ENCODE measurements at regions not wholly inside any gene's neighbourhood (a gene's known extent, or its start where the extent isn't known, plus 50 kb on each side); places are given as distances from the start of the nearest gene placed in this dataset.

DNA sequence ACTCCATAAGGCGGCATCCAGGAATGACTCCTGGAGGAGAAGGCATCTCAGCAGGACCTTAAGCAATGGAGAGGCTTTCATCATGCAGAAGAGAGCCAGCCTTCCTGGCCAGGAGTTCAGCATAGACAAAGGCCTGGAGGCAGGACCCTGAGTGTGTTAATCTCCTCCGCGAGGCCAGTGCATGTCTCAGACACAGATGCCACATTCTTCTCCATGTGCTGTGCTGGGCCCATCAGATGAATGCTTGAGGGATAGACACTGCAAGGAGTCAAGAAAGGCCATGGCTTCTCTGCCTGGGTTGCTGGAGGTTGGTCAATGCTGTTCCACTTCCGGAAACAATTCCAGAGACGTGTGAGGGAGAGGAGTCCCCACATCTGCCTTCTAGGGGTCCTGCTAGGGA lies 147.5 kb downstream of the IRX5 start:
- Histone ChIP-seq H3K4me2 (ENCODE audit: low read length) (no peak overlapping the region), H3K79me2 (ENCODE audit: control insufficient read depth, insufficient read depth, low read length, poor library complexity) (no peaks in the 10 kb centered on the region), H3K36me3 (ENCODE audit: control insufficient read depth in 1 of 2, insufficient read depth in 2 of 2, low read length in 2 of 2) (no peaks in the 10 kb centered on the region), H2BK120ac (ENCODE audit: insufficient read depth, low read length, poor library complexity) (no peak overlapping the region), H2BK12ac (ENCODE audit: low read length) (no peak overlapping the region), H3K23ac (ENCODE audit: low read length) (no peak overlapping the region), H3K4ac (ENCODE audit: low read depth, low read length) (no peak overlapping the region), H3K79me1 (ENCODE audit: low read length) (no peaks in the 10 kb centered on the region), H4K91ac (ENCODE audit: low read depth, low read length) (no peak overlapping the region), H3K4me3 (ENCODE audit: low read depth, low read length) (no peak overlapping the region), H2AK5ac (ENCODE audit: low read length) (no peak overlapping the region), H3K9ac (ENCODE audit: low read length) (no peak overlapping the region), H4K12ac (ENCODE audit: low read depth, low read length) (no peak overlapping the region), H3K18ac (ENCODE audit: low read length) (no peak overlapping the region), H3K27me3 (ENCODE audit: insufficient read depth, low read length) (no peaks in the 10 kb centered on the region), H4K8ac (ENCODE audit: low read depth, low read length) (no peak overlapping the region), H3K27ac (ENCODE audit: low read depth, low read length) (no peak overlapping the region), H2AFZ (ENCODE audit: insufficient read depth, low read length, poor library complexity) (no peak overlapping the region), H3K14ac (ENCODE audit: low read length) (no peak overlapping the region), H2BK5ac (ENCODE audit: low read depth, low read length, poor library complexity) (no peak overlapping the region), H3K9me3 (ENCODE audit: insufficient read depth, low read depth, low read length) (no peaks in the 10 kb centered on the region), H3K4me1 (ENCODE audit: control insufficient read depth in 1 of 2, insufficient read depth in 2 of 2, low read length in 2 of 2) (no peaks in the 10 kb centered on the region)
- DNase-seq, result no peak
- WGBS (ENCODE audit: extremely low coverage, insufficient coverage, insufficient read length), result no CpG with 5 or more reads among the region's 5 CpGs

DNA sequence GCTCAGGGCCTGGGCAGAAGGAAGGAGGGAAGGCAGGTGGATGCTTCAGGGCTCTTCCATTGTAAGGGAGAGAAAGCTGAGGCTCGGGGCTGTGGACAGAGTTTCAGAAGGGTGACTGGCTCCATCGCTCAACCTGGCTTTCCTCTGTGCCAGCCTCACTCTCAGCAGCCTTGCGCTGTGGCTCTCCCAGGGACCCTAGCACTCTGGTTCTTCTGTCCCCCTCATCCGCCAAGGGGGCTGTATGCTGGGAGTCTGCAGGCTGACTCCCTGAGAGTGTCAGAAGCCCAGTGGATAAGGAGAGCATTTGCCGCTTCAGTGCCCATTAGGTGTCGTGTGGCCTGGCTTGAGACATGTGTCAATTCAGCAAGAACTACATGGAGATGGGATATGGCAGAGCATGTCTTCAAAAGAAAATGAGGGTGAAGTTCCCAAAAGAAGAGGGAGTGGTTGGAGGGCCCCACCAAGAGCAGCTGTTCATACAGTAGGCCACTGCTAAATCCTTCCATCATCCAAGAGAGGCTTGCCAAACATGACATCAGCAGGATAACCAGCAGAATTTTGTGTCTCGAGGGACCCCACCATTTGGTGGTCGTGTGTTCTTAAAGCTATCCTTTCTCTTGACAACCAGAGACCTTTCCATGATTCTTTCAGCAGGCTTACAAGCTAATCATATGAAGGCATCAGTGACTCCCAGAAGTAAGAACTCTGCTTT lies 148.2 kb downstream of the IRX5 start:
- H3K4me1 ChIP-seq (ENCODE audit: control insufficient read depth in 1 of 2, insufficient read depth in 2 of 2, low read length in 2 of 2), result no peaks in the 10 kb centered on the region
- no peak overlapping the region for H3K14ac ChIP-seq (ENCODE audit: low read length)
- H2BK5ac ChIP-seq (ENCODE audit: low read depth, low read length, poor library complexity), result no peak overlapping the region
- no peak overlapping the region for H3K18ac ChIP-seq (ENCODE audit: low read length)
- no peak overlapping the region for H2BK12ac ChIP-seq (ENCODE audit: low read length)
- H4K91ac ChIP-seq (ENCODE audit: low read depth, low read length), result no peak overlapping the region
- no peak overlapping the region for H2BK120ac ChIP-seq (ENCODE audit: insufficient read depth, low read length, poor library complexity)
- no CpG with 5 or more reads among the region's 8 CpGs for WGBS (ENCODE audit: extremely low coverage, insufficient coverage, insufficient read length)
- H3K23ac ChIP-seq (ENCODE audit: low read length), result no peak overlapping the region
- no peak overlapping the region for H3K4ac ChIP-seq (ENCODE audit: low read depth, low read length)
- no peaks in the 10 kb centered on the region for H3K79me1 ChIP-seq (ENCODE audit: low read length)
- H2AK5ac ChIP-seq (ENCODE audit: low read length), result no peak overlapping the region
- H3K4me3 ChIP-seq (ENCODE audit: low read depth, low read length), result no peak overlapping the region
- no peak overlapping the region for H3K9ac ChIP-seq (ENCODE audit: low read length)
- no peak overlapping the region for H4K8ac ChIP-seq (ENCODE audit: low read depth, low read length)
- DNase-seq, result no peak
- no peak overlapping the region for H4K12ac ChIP-seq (ENCODE audit: low read depth, low read length)
- no peak overlapping the region for H3K27ac ChIP-seq (ENCODE audit: low read depth, low read length)
- no peaks in the 10 kb centered on the region for H3K36me3 ChIP-seq (ENCODE audit: control insufficient read depth in 1 of 2, insufficient read depth in 2 of 2, low read length in 2 of 2)
- no peaks in the 10 kb centered on the region for H3K27me3 ChIP-seq (ENCODE audit: insufficient read depth, low read length)
- H3K79me2 ChIP-seq (ENCODE audit: control insufficient read depth, insufficient read depth, low read length, poor library complexity), result no peaks in the 10 kb centered on the region
- H3K9me3 ChIP-seq (ENCODE audit: insufficient read depth, low read depth, low read length), result peaks cover 2% of the 10 kb centered on the region
- no peak overlapping the region for H3K4me2 ChIP-seq (ENCODE audit: low read length)
- no peak overlapping the region for H2AFZ ChIP-seq (ENCODE audit: insufficient read depth, low read length, poor library complexity)

DNA sequence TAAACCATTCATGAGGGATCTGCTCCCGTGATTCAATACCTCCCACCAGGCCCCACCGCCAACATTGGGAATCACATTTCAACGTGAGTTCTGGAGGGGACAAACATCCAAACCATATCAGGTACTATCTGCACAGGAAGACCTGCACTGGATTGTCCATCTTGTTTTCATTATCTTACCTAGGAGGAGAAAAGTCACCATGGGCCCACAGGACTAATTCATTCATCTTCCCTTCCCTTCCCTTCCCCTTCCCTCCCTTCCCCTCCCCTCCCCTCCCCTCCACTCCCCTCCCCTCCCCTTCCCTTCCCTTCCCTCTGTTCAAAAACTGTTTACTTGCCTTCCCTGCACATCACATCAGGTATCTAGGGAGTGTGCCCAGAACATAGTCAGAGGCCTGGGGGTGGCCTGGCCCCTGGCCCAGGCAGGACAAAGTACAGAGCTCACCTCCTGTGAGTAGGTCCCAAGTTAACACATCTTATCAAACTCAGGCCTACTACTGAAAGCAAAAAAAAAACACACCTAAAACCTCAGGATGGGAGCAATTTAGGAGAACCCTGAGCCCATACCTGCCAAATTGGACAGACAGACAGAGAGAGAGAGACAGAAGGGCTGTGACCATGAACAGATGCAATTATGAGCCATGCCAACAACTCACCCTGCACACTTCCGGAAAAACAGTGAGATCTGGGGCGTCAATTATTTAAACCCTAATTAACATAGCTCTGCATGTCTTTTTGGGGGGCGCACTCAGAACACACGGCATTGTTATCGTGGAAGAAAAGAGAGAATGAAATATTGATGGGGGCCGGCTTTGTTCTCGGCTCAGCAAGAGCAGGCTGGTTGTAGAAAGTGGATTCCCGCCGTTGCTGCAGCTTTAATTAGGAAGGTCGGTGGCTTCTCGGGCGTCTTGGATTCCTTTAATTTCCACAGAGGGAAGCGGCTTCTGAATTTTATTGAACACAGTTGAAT lies 151.2 kb downstream of the IRX5 start:
- H3K4ac ChIP-seq (ENCODE audit: low read depth, low read length), result no peak overlapping the region

DNA sequence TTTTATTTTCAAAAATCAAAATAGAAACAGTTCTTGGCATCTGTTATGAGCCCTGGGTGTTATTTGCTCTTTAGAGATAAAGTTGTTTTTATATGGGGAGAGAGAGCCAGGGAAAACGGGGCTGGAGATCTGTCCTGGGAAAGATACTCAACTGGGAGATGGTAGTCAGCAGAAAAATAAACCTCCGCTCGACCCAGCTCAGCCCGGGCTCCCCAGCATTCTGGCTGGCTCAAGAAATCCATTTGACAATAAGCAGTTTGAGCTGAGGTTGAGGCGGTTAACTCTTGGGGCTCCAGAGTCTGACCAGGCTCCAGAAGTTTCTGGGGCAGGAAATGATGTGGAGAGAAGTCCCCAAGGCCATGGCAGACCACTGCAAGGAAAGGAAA lies 151.9 kb downstream of the IRX5 start:
- Histone ChIP-seq H3K36me3 (ENCODE audit: control insufficient read depth in 1 of 2, insufficient read depth in 2 of 2, low read length in 2 of 2) (no peaks in the 10 kb centered on the region), H3K79me1 (ENCODE audit: low read length) (no peaks in the 10 kb centered on the region), H3K23ac (ENCODE audit: low read length) (no peak overlapping the region), H2BK5ac (ENCODE audit: low read depth, low read length, poor library complexity) (no peak overlapping the region), H4K12ac (ENCODE audit: low read depth, low read length) (no peak overlapping the region), H2BK12ac (ENCODE audit: low read length) (no peak overlapping the region), H3K4me3 (ENCODE audit: low read depth, low read length) (no peak overlapping the region), H3K18ac (ENCODE audit: low read length) (no peak overlapping the region), H3K27ac (ENCODE audit: low read depth, low read length) (no peak overlapping the region), H3K14ac (ENCODE audit: low read length) (no peak overlapping the region), H3K27me3 (ENCODE audit: insufficient read depth, low read length) (no peaks in the 10 kb centered on the region), H3K9ac (ENCODE audit: low read length) (no peak overlapping the region), H2AFZ (ENCODE audit: insufficient read depth, low read length, poor library complexity) (no peak overlapping the region), H3K79me2 (ENCODE audit: control insufficient read depth, insufficient read depth, low read length, poor library complexity) (no peaks in the 10 kb centered on the region), H3K4ac (ENCODE audit: low read depth, low read length) (no peak overlapping the region), H3K4me1 (ENCODE audit: control insufficient read depth in 1 of 2, insufficient read depth in 2 of 2, low read length in 2 of 2) (no peaks in the 10 kb centered on the region), H2BK120ac (ENCODE audit: insufficient read depth, low read length, poor library complexity) (no peak overlapping the region), H3K9me3 (ENCODE audit: insufficient read depth, low read depth, low read length) (peaks cover 2% of the 10 kb centered on the region), H4K91ac (ENCODE audit: low read depth, low read length) (no peak overlapping the region), H2AK5ac (ENCODE audit: low read length) (no peak overlapping the region), H4K8ac (ENCODE audit: low read depth, low read length) (no peak overlapping the region), H3K4me2 (ENCODE audit: low read length) (no peak overlapping the region)
- DNase-seq, result no peak
- WGBS (ENCODE audit: extremely low coverage, insufficient coverage, insufficient read length), result no CpG with 5 or more reads among the region's 5 CpGs

More for the DNA sequence above, 151.2 kb downstream of the IRX5 start:
- WGBS (ENCODE audit: extremely low coverage, insufficient coverage, insufficient read length), result no CpG with 5 or more reads among the region's 16 CpGs
- Histone ChIP-seq H3K18ac (ENCODE audit: low read length) (no peak overlapping the region), H3K27ac (ENCODE audit: low read depth, low read length) (no peak overlapping the region), H2BK120ac (ENCODE audit: insufficient read depth, low read length, poor library complexity) (no peak overlapping the region), H3K4me3 (ENCODE audit: low read depth, low read length) (no peak overlapping the region), H3K4me2 (ENCODE audit: low read length) (no peak overlapping the region), H2BK12ac (ENCODE audit: low read length) (no peak overlapping the region), H3K9ac (ENCODE audit: low read length) (no peak overlapping the region), H3K4me1 (ENCODE audit: control insufficient read depth in 1 of 2, insufficient read depth in 2 of 2, low read length in 2 of 2) (no peaks in the 10 kb centered on the region), H4K91ac (ENCODE audit: low read depth, low read length) (no peak overlapping the region), H3K23ac (ENCODE audit: low read length) (no peak overlapping the region), H3K36me3 (ENCODE audit: control insufficient read depth in 1 of 2, insufficient read depth in 2 of 2, low read length in 2 of 2) (no peaks in the 10 kb centered on the region), H4K12ac (ENCODE audit: low read depth, low read length) (no peak overlapping the region), H2BK5ac (ENCODE audit: low read depth, low read length, poor library complexity) (no peak overlapping the region), H4K8ac (ENCODE audit: low read depth, low read length) (no peak overlapping the region), H2AFZ (ENCODE audit: insufficient read depth, low read length, poor library complexity) (no peak overlapping the region), H2AK5ac (ENCODE audit: low read length) (no peak overlapping the region), H3K14ac (ENCODE audit: low read length) (no peak overlapping the region), H3K79me2 (ENCODE audit: control insufficient read depth, insufficient read depth, low read length, poor library complexity) (no peaks in the 10 kb centered on the region), H3K27me3 (ENCODE audit: insufficient read depth, low read length) (no peaks in the 10 kb centered on the region), H3K9me3 (ENCODE audit: insufficient read depth, low read depth, low read length) (peaks cover 2% of the 10 kb centered on the region), H3K79me1 (ENCODE audit: low read length) (no peaks in the 10 kb centered on the region)
- DNase-seq, result no peak
